Lower lobe of right lung (tissue), 2 donors: ENCODE measurements at regions not wholly inside any gene's neighbourhood (a gene's known extent, or its start where the extent isn't known, plus 50 kb on each side); places are given as distances from the start of the nearest gene placed in this dataset.

Experiments used
- ATAC-seq, 2 donors: fragments of 200-7000 bp; cut with Tn5 transposase; one replicate each; pipeline ENCODE4 v1.9.1; 2020 to 2022; ENCODE audit warnings: mild to moderate bottlenecking in 2 of 2, moderate library complexity in 2 of 2
- DNase-seq: peaks from one replicate; pipeline ENCODE4 v3.0.0-alpha.2; 2020
- H3K27ac ChIP-seq: fragments of 200-600 bp; one replicate; pipeline ENCODE4 v1.8.0; 2022
- H3K27me3 ChIP-seq: fragments of 200-600 bp; one replicate; pipeline ENCODE4 v1.8.0; 2022; ENCODE audit warnings: low read depth
- H3K36me3 ChIP-seq: fragments of 200-600 bp; one replicate; pipeline ENCODE4 v1.8.0; 2022; ENCODE audit warnings: mild to moderate bottlenecking
- H3K4me1 ChIP-seq: fragments of 200-600 bp; one replicate; pipeline ENCODE4 v1.8.0; 2022
- H3K4me3 ChIP-seq: fragments of 200-600 bp; one replicate; pipeline ENCODE4 v1.8.0; 2022; ENCODE audit warnings: mild to moderate bottlenecking
- H3K9me3 ChIP-seq: fragments of 200-600 bp; one replicate; pipeline ENCODE4 v1.8.0; 2022
- intact Hi-C: fragments of 100-400 bp; cut with DNase I; formaldehyde crosslinking; loops from one replicate; pipeline ENCODE4 v1.11.0; 2022
- TF ChIP-seq, protein P1 (sequence below): fragments of 200-600 bp; IDR thresholded peaks from one replicate; pipeline ENCODE4 v1.8.0; 2022; ENCODE audit warnings: antibody characterized with exemption, mild to moderate bottlenecking
- donor health status: DM: no; HTN: yes; CAD: no; lungs with severe emphysema.

DNA sequence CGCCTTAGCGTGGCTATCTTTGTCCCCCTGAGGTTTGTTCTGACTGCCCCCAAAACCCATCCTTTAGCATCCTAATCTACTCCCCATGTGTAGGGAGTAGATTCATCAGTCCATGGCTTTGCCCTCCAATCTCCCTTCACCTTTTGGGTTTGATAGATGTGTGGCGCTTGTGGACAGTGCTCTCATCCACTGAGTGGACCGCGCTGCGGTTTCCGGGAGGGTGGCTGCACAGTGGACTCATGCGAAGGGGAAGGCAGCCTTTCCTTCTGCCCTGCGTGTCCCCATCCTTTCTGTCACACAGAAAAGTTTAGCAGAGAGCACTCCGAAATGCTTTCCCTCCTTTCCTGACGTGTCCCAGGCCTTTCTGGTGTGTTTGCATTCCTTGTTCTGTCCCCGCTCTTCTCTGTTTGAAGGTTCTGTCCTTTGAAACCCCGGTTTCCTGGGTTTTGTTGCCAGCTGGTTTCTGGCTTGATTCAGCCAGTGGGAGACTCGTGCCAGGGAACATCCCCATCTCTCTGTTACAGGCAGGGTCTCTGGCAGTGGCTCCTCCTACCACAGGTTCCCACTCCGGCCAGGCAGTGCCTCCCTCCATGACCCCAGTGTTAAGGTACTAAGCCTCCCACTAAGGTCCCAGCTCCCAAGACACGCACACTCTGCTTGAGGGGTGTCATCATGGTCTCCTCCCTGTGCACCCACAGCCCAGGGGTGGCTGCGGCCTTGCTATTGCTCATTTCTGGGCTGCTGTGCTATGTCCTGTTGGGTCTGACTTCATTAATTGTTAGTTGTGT, 547.7 kb upstream of the DPP6 start:
- no peak for ATAC-seq
- Histone ChIP-seq H3K27me3 (no peaks in the 10 kb centered on the region), H3K36me3 (no peaks in the 10 kb centered on the region), H3K4me3 (no peak overlapping the region), H3K4me1 (no peaks in the 10 kb centered on the region), H3K27ac (no peak overlapping the region), H3K9me3 (peaks cover 5% of the 10 kb centered on the region)
- no peak for DNase-seq
- TF ChIP-seq, protein P1, sequence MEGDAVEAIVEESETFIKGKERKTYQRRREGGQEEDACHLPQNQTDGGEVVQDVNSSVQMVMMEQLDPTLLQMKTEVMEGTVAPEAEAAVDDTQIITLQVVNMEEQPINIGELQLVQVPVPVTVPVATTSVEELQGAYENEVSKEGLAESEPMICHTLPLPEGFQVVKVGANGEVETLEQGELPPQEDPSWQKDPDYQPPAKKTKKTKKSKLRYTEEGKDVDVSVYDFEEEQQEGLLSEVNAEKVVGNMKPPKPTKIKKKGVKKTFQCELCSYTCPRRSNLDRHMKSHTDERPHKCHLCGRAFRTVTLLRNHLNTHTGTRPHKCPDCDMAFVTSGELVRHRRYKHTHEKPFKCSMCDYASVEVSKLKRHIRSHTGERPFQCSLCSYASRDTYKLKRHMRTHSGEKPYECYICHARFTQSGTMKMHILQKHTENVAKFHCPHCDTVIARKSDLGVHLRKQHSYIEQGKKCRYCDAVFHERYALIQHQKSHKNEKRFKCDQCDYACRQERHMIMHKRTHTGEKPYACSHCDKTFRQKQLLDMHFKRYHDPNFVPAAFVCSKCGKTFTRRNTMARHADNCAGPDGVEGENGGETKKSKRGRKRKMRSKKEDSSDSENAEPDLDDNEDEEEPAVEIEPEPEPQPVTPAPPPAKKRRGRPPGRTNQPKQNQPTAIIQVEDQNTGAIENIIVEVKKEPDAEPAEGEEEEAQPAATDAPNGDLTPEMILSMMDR: no peak
- intact Hi-C loops: no loop called here

DNA sequence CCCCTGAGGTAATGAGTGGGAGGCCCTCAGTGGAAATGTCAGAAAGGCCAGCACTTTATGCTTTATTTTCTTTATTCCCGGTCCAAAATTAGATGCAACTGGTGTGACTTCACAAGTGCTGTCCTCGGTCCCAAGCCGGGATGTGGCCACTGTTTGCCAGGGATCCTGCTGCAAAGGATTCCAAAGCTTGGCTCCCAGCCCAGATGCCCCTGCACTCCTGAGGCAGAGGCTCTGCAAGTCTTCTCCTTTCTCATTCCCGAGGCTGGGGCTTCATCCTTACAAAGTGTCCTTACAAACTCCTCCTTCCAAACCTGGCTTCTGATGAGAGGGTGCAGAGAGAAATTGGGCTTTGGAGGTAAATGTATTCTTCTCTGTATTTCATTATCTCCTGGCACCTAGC, 544.3 kb upstream of the DPP6 start:
- intact Hi-C loops: no loop called here
- H3K4me3 ChIP-seq: no peak overlapping the region
- no peaks in the 10 kb centered on the region for H3K27me3 ChIP-seq
- H3K27ac ChIP-seq: no peak overlapping the region
- no peaks in the 10 kb centered on the region for H3K9me3 ChIP-seq
- TF ChIP-seq, protein P1: no peak
- H3K36me3 ChIP-seq: no peaks in the 10 kb centered on the region
- no peak for DNase-seq
- no peaks in the 10 kb centered on the region for H3K4me1 ChIP-seq
- no peak for ATAC-seq

DNA sequence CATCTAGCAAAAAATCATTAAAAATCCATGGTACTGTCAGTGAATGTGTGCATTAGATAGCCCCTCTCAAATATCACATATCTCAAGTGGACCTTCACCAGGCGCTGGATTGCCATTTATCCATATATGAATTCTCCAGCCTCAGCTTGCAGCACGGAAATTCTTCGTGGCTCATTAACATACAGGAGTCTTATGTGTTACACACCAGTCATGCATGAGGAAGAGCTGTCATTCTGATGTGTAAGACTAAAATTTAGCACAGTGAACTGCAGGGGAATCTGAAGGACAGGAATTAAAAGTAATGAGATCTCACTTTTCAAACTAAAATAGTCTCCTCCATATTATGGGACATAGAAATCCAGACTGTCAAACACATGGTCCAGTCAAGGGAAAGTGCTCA, 542.4 kb upstream of the DPP6 start:
- no peak for ATAC-seq
- Histone ChIP-seq H3K36me3 (no peaks in the 10 kb centered on the region), H3K4me1 (no peaks in the 10 kb centered on the region), H3K4me3 (no peak overlapping the region), H3K27me3 (no peaks in the 10 kb centered on the region), H3K27ac (no peak overlapping the region), H3K9me3 (no peaks in the 10 kb centered on the region)
- intact Hi-C loops: no loop called here
- TF ChIP-seq, protein P1: no peak
- DNase-seq: no peak

DNA sequence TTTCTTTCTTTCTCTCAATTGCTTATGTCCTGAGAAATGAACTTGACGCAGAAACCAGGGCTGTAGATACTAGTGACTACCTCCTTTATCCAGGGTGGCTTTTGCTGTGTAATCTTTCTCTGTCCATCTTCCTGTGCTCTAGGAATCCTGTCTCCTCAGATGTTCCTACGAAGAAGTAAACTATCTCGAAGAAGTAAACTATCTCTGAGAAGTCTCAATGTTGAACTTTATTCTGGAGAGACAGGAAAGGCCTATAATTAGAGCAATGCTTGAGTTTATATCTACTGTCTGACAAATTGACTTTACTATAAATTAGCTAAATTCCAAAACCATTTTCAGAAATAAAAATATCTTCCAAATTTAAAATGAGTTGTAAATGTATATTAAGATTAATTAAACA, 541.5 kb upstream of the DPP6 start:
- no peak for DNase-seq
- Histone ChIP-seq H3K9me3 (no peaks in the 10 kb centered on the region), H3K4me1 (no peaks in the 10 kb centered on the region), H3K27me3 (no peaks in the 10 kb centered on the region), H3K36me3 (no peaks in the 10 kb centered on the region), H3K27ac (no peak overlapping the region), H3K4me3 (no peak overlapping the region)
- TF ChIP-seq, protein P1: no peak
- intact Hi-C loops: no loop called here
- ATAC-seq: no peak

DNA sequence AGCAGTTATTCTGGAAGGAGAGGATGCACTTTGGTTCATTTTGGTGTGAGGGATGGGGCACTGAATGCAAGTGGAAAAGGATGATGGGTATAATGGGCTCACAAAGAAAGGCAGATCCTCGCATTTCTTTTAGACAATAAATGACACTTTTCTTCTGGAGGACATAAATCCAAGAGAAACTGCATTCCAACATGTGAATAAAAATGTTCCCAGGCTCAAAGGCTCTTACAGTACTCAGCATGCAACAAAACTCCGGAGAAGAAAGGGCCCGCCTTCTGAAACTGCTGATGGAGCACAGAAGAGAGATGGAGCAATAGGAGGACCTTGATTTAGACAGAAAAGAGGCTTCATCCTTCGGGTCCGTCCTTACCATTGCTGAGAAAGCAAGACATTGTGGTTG, 538.2 kb upstream of the DPP6 start:
- Histone ChIP-seq H3K36me3 (no peaks in the 10 kb centered on the region), H3K27ac (no peak overlapping the region), H3K9me3 (no peaks in the 10 kb centered on the region), H3K4me3 (no peak overlapping the region), H3K4me1 (no peaks in the 10 kb centered on the region), H3K27me3 (no peaks in the 10 kb centered on the region)
- TF ChIP-seq, protein P1: no peak
- ATAC-seq (no peak), DNase-seq (no peak)
- intact Hi-C loops: no loop called here
